Cardiac muscle cell (in vitro differentiated cells and primary cell): ENCODE measurements at regions not wholly inside any gene's neighbourhood (a gene's known extent, or its start where the extent isn't known, plus 50 kb on each side); places are given as distances from the start of the nearest gene placed in this dataset.

Experiments
- DNase-seq, 2 donors: peaks; one replicate each; pipeline versions ENCODE4 v3.0.0 to v3.0.0-alpha.2; 2010 to 2017; ENCODE audit warnings: low read depth in 1 of 2, low spot score in 1 of 2
- H3K27ac ChIP-seq: fragments of 200-600 bp; sonication (generic); 2 replicates; pipeline ENCODE4 v1.5.1; 2016
- H3K27me3 ChIP-seq: fragments of 200-600 bp; sonication (generic); 2 replicates; pipeline ENCODE4 v1.6.0; 2016; ENCODE audit warnings: control low read depth
- H3K36me3 ChIP-seq: fragments of 200-600 bp; sonication (generic); 2 replicates; pipeline ENCODE4 v1.5.1; 2016; ENCODE audit warnings: control low read depth
- H3K4me1 ChIP-seq: fragments of 200-600 bp; sonication (generic); 2 replicates; pipeline ENCODE4 v1.8.1; 2017; ENCODE audit warnings: low read depth, mild to moderate bottlenecking, mixed run types
- H3K4me3 ChIP-seq: fragments of 200-600 bp; sonication (generic); 2 replicates; pipeline ENCODE4 v1.5.1; 2016; ENCODE audit warnings: mild to moderate bottlenecking
- H3K9me3 ChIP-seq: fragments of 200-600 bp; sonication (generic); 2 replicates; pipeline ENCODE4 v1.5.1; 2017; ENCODE audit warnings: low read depth, mild to moderate bottlenecking, control low read depth
- TF ChIP-seq, protein P1 (sequence below): IDR thresholded peaks from 2 replicates; pipeline ENCODE4 v1.5.1; 2012; ENCODE audit warnings: low read depth, mild to moderate bottlenecking, low read length

DNA sequence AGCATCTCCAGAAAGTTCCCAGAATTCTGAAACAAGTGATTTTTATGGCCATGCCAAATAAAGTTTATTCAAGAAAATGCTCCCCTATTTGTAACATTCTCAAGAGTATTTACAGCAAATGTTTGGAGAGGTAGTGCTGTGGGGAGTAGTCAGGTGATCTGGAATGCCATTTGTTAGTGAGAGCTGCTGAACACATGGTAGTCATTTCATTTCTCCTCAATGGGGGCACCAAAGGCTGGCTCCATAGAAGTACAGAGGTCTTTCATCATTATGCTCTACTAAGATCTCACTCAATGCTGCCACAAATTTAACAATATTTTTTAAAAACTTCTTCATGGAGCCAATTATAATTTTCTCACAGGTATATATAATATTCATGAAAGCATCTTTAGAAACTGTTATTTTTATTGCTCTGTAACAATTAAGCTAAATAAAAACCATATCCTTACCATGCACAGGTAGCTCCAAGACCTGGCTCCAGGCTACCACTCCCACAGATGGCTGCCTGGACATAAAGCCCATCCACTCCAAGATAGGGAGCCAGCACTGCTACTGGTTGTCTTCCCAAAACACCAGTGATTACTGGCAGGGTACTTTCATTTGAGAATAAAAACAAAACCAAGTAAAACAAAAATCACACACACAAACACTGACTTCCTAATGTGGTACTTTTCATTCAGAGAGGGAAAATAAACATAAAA, 200.8 kb downstream of the PLK2 start:
- TF ChIP-seq, protein P1, sequence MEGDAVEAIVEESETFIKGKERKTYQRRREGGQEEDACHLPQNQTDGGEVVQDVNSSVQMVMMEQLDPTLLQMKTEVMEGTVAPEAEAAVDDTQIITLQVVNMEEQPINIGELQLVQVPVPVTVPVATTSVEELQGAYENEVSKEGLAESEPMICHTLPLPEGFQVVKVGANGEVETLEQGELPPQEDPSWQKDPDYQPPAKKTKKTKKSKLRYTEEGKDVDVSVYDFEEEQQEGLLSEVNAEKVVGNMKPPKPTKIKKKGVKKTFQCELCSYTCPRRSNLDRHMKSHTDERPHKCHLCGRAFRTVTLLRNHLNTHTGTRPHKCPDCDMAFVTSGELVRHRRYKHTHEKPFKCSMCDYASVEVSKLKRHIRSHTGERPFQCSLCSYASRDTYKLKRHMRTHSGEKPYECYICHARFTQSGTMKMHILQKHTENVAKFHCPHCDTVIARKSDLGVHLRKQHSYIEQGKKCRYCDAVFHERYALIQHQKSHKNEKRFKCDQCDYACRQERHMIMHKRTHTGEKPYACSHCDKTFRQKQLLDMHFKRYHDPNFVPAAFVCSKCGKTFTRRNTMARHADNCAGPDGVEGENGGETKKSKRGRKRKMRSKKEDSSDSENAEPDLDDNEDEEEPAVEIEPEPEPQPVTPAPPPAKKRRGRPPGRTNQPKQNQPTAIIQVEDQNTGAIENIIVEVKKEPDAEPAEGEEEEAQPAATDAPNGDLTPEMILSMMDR: no peak
- H3K9me3 ChIP-seq: no peaks in the 10 kb centered on the region
- no peak overlapping the region for H3K4me3 ChIP-seq
- H3K27ac ChIP-seq: no peak overlapping the region
- DNase-seq: no peak
- no peaks in the 10 kb centered on the region for H3K36me3 ChIP-seq
- no peaks in the 10 kb centered on the region for H3K4me1 ChIP-seq
- H3K27me3 ChIP-seq: no peaks in the 10 kb centered on the region

DNA sequence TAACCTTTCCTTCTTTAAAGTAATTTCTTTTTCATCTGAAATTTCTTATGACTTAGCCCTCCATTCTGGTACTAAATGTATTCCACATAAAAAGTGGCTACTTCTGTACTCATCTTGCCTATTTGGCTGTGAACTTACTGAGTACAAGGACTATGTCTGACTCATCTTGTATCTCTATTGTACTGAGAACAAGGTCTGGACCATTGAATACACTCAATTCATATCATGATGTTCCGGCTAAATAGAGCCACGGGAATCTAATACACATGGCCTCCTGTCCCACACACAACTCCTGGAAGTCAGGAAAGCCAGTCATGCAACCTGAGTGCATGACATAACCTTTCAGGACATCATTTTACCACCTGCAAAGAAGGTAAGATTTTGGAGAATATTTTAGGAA, 203.9 kb downstream of the PLK2 start:
- Histone ChIP-seq H3K4me1 (no peaks in the 10 kb centered on the region), H3K36me3 (no peaks in the 10 kb centered on the region), H3K27ac (no peak overlapping the region), H3K27me3 (no peaks in the 10 kb centered on the region), H3K9me3 (no peaks in the 10 kb centered on the region), H3K4me3 (no peak overlapping the region)
- TF ChIP-seq, protein P1: no peak
- no peak for DNase-seq

DNA sequence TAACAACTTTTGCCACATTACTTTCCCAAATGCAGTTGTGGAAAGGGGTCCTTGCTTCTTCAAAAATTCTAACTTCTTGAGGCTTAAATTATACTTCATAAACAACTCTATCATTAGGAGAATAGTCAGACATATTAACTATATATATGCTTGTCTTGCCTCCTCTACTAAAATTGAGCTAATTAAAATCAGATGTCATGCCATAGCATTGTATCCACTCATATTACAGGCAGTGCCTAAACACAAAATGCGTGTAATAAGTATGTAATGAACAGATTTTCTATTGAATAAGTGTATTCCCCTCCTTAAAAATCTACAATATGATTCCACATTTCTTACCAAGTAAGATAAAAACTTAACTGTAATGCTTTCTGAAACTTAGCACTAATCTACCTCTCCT, 204.5 kb downstream of the PLK2 start:
- TF ChIP-seq, protein P1: no peak
- Histone ChIP-seq H3K36me3 (no peaks in the 10 kb centered on the region), H3K9me3 (no peaks in the 10 kb centered on the region), H3K27me3 (no peaks in the 10 kb centered on the region), H3K27ac (no peak overlapping the region), H3K4me3 (no peak overlapping the region), H3K4me1 (no peaks in the 10 kb centered on the region)
- no peak for DNase-seq

DNA sequence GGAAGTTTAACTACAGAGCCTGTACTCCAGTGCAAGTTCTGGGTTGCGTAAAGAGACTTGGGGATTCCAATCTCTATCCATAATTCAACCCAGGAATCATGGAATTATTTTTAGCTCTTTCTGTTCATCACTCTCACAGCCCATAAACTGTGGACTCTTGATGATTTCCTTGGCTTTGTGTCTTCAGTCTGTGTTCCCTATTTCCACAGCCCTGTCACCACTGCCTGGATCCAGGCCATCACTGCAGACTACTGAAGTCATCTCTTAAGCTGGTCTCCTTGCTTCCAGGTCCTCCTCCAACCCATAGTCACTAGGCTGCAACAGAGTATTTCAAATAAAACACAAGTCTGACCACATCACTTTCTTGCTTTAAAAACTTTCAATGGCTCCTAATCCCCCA, 211.7 kb downstream of the PLK2 start:
- no peaks in the 10 kb centered on the region for H3K9me3 ChIP-seq
- no peaks in the 10 kb centered on the region for H3K36me3 ChIP-seq
- H3K4me3 ChIP-seq: no peak overlapping the region
- TF ChIP-seq, protein P1: no peak
- no peaks in the 10 kb centered on the region for H3K4me1 ChIP-seq
- DNase-seq: no peak
- no peak overlapping the region for H3K27ac ChIP-seq
- H3K27me3 ChIP-seq: no peaks in the 10 kb centered on the region

DNA sequence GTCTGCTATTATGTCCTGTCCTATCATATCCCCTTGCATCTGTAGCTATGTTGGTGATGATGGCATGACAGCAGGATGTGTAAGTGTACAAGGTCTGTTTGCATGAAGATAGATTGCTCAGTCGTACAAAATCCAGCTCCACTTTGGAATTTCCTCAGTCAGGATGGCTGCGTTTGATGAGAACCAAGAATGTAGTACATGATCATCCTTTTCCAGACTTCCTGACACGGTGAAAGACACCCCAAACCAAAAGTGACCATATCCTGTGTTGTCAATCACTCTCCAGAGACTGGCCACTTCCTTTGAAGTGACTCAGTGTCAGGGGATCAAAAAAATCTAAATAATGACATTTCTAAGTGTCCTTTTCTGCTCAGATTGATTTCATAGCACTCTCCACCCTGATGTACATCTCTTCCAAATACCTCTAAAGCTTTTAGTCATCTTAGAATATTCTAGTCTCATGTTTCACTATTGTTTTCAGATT, 213.4 kb downstream of the PLK2 start:
- H3K4me3 ChIP-seq: no peak overlapping the region
- DNase-seq: no peak
- TF ChIP-seq, protein P1: no peak
- H3K9me3 ChIP-seq: no peaks in the 10 kb centered on the region
- no peaks in the 10 kb centered on the region for H3K36me3 ChIP-seq
- H3K27ac ChIP-seq: no peak overlapping the region
- H3K4me1 ChIP-seq: no peaks in the 10 kb centered on the region
- no peaks in the 10 kb centered on the region for H3K27me3 ChIP-seq

GRCh38 chr5:58245476-58245840, 214.4 kb downstream of the PLK2 start:
- no peaks in the 10 kb centered on the region for H3K27me3 ChIP-seq
- no peak for DNase-seq
- H3K9me3 ChIP-seq: no peaks in the 10 kb centered on the region
- no peak overlapping the region for H3K27ac ChIP-seq
- no peaks in the 10 kb centered on the region for H3K4me1 ChIP-seq
- no peak overlapping the region for H3K4me3 ChIP-seq
- no peaks in the 10 kb centered on the region for H3K36me3 ChIP-seq
- TF ChIP-seq, protein P1: no peak
